HG03457 (cell line): ENCODE measurements at regions not wholly inside any gene's neighbourhood (a gene's known extent, or its start where the extent isn't known, plus 50 kb on each side); places are given as distances from the start of the nearest gene placed in this dataset.
"Not testable (repeated sequence)": the region's sequence is repeated elsewhere in the genome, so short reads cannot be mapped to it uniquely, and the experiment has no call there.

ENCODE experiments used
- ATAC-seq: cut with Tn5 transposase; IDR thresholded peaks from one replicate; pipeline ENCODE4 v1.9.1; 2021; ENCODE audit warnings: moderate number of reproducible peaks; ENCODE audit not compliant: unreplicated experiment

DNA sequence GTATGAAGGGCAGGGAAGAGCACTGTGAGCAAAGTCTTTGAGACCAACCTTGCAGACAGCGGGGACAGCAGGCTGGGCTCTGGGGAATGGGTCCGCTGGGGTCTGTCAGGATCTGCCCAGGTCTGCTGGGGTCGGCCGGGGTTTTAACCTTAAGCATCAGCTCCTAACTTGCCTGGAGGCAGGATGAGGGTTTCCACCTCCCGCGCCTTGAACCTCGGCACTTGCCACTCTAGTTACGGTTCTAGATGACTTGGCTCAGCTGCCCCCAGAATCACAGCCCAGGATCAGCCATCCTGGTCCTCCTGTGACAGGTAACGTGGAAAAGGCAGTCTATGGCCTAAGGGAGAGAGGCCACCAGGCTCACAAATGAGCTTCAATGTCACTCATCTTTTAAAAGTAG lies 50.4 kb upstream of the CACUL1 start:
- no peak for ATAC-seq

DNA sequence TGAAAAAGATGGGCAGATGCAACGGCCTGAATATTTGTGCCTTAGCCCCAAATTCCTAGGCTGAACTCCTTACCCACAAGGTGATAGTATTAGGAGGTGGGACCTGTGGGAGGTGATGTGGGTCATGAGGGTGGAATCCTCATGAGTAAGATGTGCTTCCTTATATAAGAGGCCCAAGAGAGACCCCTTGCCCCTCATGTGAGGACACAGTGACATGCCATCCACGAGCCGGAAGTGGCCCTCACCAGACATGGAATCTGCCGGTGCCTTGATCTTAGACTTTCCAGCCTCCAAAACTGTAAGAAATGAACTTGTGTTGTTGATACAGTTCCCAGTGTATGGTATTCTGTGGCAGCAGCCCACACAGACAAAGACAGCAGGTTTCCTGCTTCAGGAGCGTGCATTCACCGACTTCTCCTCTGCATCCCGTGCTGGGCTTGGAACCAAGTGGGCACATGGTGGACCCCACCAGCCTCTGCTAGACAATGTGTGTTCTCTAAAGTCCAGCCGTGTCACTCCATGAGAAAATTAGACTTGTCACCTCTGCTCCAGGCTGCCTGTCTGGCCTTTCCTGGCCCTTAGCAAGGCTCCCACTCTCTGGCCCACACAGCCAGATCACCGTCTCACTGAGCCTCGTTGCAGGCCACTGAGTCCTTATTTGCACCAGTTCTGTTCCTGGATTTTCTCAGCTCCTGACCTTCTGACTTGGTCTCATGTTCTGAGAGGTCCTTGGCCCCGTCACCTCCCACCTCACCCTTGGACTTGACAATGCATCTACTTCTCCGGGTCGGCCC lies 52.9 kb upstream of the CACUL1 start:
- no peak for ATAC-seq

DNA sequence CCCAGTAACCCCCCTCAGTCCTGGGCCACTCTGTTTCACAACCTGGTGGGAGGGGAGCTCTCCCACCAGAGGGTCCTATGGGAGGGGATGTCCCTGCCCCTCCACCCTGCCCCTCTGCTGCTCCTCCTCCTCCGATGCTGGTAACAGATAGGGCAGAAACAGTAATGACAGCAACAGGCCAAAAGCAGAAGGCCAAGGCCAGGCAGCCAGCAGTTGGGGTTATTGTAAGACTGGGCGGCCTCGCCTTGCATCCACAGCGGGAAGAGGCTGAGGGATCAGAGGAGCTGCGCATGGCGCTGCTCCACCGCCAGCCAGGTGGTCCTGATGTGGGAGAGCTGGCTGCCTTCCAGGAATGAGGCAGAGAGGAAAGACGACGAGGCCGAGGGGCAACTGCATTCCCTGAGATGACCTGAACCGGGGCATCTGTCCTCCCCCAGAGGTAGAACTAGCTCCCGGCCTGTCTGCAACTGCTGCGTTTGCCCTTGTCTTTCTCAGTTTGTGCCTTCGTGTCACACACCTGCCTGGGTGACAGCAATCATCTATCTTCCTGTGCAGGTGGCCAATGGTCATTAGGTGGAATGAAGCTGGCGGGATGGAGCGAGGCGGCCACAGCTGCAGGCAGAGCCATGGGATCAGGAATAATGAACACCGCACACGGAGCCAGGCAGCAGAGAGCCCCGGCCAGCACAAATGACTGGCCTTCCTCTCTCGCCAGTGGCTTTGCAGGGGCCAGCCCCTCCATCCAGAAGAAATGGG lies 54.0 kb upstream of the CACUL1 start:
- ATAC-seq: no peak

DNA sequence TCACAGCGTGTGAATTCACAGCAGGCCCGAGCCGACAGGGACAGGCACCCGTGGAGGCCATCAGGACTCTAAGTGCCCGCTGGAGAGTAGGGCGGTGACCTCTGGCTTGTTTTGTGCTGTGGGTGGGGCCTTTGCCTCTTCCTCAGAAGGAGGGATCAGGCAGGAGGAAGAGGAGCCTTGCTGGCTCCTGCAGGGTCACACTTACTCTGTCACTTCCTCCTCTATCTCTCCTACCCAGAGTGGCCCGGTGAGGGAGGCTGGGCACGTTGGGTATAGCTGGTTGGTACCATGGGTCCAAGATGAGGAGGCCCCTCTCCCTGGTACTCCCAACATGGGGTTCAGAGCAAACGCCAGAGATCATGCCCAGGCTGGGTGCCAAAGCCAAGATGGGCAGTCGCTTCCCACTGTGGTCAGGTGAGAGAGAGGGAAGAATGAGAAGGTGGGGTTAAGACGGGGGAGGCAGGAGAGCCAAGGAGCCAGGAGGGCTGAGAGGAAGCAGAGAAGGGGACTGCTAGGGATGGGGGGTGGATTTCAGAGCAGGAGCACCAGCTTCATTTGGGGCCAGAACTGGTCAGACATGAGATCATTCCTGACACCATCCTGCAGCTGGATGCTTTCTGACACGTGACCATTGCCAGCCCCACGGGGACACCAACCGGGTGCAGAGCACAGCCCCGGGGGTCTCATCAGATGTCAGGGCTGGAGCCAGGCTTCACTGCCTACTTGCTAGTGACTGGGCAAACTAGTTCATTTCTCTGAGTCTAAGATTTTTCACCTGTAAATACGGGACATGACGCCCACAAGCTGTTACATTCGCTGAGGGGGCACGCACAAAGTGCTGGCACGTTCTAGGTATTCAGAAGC lies 54.8 kb upstream of the CACUL1 start:
- no peak for ATAC-seq

DNA sequence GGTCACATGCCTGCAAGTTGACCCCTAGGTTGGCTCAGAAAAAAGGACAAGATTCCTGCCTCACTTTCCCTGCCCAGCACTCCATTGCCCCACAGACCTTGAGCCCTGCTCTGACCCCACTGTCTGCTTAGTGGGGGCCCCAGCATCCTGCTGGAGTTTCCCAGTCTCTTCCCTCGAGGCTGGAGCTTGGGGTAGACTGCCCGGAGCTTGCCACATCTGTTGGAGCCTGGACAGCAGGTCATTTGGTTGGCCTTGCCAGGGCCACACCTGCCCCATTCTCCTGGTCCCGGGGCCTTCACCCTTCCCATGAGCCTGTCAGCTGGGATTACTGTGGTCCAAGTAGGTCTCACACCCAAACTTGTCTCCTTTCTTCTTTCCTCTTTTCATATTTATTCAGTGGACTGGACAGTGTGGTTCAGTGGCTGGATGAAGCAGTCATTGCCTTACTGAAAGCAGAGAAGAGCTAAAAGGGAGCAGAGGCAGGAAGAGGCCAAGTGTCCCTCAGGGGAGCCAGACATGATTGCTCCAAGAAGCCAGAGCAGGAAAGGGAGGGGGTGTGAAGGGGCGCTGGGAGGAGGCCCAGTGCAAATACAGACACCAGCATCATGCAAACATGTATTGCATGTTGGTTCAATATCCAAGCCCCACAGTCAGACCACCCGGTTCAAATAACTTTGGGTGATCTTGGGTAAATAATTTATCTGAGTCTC lies 56.2 kb upstream of the CACUL1 start:
- ATAC-seq: no peak

DNA sequence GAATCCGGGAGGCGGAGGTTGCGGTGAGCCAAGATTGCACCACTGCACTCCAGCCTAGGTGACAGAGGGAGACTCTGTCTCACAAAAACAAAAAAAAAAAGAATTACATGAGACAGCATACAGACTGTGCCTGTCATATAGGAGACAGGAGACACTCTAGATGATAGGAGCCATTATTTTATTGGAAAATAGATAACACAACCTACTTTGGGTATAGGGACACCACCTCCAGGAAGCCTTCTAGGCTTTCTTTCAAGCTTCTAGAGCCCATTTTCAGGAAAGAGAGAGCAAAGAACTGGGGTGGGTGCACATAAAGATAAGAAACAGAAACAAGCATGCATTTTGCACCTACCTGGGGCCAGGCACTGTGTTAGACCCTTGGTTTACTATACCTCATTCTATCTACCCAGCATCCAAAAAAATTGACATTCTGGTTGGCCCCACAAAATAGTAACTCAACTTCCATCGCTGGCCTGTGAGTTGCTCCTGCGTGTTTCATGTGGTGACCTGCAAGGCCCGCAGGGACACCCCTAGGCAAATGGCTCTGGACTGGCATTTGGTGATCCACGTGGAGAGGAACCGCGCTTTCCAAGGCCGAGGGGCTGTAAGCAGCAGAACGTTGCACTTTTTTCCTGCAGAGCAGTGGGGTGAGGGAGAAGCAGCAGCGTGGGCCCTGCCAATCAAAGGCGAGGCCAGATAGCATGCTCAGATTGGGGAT lies 57.1 kb upstream of the CACUL1 start:
- no peak for ATAC-seq

DNA sequence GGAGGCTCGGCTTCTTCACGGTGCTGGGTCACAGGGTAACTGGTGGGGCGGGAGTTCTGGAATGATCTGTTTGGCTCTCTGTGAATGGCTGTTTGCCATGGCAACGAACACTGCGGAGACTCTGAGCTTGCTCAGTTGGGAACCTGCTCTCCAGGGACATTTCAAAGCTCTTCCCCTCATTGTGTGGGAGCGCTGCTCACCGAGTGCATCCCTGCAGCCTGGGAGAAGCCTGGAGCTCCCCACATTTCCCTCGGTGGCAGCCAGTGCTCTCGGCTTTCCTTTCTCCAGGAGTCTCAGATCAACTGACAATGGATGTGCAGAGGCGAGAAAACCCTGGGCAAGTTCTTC lies 57.6 kb upstream of the CACUL1 start:
- no peak for ATAC-seq

DNA sequence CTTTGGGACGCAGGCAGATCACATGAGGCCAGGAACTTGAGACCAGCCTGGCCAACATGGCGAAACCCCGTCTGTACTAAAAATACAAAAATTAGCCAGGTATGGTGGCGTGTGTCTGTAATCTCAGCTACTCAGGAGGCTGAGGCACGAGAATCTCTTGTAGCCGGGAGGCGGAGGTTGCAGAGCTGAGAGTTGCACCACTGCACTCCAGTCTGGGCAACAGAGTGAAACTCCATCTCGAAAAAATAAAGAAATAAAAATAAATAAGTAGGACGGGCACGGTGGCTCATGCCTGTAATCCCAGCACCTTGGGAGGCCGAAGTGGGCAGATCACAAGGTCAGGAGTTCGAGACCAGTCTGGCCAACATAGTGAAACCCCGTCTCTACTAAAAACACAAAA lies 58.2 kb upstream of the CACUL1 start:
- ATAC-seq: not testable (repeated sequence)

DNA sequence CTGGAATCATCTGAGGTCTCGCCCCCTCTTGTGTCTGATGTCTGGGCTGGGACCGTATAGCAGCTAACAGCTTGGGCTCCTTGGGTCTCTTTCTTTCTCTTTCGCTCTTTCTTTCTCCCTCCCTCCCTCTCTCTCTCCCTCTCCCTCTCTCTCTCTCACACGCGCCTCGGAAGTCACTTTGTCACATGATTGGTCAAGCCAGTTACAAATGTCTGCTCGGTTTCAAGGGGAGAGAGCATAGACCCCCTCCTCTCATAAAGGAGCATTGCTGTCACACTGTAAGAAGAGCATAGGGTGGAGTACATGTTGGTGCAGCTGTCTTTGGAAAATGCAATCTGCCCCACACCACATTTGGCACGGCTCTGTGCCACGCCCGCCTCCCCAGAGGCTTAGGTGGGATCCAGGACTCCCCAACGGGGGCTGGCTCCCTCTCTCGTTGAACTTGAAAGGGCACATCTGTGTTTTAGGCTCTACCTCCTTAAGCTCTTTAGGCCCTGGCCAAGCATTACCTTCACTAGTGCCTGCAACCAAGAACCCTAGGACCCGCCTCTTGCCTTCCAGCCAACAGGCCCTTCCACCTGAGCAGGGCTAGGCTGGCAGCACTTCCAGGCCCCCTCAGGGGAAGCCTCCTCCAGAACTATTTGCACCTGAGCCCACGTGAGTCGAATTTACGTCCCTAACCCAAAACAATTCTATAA lies 61.9 kb upstream of the CACUL1 start:
- no peak for ATAC-seq

DNA sequence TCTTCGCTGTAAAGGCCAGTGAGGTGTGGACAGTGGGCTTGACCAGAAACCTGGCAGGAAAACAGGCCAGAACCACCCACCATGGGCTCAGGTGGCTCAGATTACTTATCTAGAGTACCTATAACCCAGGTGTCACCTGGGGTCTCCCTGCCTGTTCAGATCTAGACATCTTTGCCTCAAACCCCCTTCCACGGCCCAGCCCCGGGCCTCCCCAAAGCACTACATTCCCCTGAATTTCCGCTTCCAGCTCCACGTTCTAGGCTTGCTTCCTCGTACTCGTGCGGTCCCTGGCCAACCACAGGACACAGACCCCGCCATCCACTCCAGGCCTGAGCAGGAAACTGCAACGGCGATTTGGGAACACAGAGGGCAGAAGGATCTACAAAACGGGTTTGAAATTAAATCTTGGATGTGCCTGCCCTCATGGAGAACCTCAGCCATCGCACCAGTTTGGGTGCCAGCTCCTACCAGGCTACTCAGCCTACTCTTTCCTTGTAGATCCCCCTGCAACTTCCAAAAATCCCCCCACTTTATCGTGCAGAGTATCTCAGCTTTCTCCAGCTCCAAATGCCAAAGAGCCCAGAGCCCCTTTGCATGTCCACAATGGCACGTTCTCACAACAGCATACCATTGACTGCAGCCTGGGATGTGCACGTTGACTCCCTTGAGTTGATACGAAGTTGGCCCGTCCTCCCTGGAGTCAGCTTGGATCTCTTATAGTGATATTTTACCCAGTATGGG lies 62.7 kb upstream of the CACUL1 start:
- ATAC-seq: no peak

DNA sequence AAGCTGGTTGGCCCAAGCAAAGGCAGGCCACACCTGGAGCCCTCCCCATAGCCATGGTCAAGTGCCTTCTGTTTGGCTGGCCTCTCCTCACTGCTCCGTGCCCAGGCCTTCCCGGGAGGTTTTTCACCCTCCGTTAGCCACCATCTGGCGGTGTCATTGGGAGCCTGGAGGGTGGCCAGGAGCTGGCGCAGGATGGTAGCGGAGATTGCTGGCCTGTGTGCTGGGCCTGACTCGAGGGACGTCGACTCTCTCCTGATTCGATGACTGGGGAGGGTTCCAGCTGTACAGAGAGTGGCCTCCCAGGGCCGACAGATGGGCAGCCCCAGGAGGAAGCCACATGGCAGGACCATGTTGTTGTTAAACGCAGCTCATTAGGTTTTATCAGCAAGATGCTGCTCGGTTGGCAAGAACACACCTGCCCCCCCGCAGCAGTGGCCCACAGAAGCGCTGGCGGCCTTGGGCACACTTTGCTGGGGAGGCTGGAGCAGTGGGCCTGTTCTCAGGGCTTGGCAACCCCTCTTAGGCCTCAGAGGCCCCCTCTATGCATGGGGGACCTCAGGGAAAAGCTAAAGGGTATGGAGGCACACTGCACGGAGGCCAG lies 64.0 kb upstream of the CACUL1 start:
- no peak for ATAC-seq

DNA sequence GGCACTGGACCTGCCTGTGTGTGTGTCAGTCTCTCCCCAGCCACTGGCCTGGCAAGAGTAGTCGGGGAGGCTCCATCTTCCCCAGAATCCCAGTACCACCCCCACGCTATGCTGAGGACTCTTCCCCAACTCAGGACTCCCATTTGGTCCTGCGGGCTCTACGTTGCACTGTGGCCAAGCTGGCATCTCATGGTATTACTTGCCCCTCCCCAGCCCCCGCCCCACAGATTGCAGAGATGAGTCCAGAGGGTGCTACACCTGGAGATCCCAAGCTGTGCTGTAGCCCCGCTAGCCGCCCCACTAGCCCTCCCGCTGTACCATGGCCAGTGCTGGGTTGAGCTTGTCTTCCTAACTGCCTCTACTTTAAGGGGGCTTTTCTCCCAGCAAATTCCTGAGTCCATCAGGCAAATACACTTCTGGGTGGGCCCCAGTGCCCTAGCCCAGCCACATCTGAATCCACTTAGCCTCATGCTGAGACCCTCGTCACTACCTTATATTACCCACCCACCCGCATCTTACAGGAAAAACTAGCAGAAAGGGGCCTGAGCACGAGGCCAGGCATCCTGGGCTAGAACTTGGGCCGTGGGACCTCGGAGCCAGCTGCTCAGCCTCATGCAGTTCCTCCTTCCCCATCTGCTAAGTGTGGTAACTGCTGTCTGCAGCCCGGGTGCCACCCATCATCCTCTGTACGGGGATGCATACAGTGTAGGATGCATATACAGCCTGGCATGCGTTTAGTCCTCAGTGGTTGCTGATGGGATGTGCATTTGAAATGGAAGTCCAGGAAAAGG lies 65.8 kb upstream of the CACUL1 start:
- ATAC-seq: no peak

DNA sequence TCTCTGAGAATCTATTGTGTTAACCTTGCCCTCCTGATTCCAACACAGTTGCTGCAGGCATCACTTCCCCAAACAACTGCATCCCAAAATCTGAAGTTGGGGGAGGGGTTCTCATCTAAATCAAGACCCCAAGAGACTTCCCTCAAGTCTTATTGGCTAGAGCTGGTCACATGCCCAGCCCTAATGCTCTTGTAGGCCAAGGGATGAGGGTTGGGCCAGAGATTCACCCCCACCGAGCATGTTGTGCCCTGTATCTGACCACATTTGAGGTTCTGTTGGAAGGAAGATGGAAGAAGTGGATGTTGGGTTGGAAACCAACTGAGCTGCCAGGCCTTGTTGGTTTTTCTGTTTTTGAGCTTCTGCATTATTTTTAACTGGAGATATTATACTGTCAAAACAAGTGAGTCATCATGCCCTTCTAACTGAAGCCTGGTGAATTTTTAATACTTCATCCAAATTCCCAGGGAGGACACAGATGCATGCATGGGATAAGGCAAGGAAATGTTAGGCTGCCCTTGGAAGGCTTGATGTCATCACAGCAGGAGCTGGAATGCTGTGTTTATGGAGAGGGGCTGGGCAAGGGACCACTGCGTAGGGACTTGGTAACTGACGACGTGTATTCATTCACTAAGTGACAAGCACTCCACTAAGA lies 68.6 kb upstream of the CACUL1 start:
- no peak for ATAC-seq

DNA sequence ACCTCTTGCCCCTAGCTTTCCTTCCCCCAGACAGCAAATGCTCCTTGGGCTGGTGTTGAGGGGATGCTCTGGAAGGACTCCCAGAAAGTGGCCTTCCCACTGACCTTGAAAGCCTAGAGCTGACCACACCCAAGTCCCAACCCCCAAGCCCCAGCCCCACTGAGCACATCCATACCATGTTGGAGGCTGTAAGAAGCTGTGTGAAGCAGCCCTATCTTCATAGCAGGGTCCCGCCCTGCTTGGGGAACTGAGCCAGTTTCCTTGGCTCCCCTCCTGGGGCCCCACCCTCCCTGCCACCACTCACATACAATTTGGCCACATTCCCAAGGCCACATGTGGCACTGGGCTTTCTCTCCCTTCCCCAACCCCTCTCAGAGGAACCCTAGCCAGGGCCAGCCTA lies 72.3 kb upstream of the CACUL1 start:
- no peak for ATAC-seq

DNA sequence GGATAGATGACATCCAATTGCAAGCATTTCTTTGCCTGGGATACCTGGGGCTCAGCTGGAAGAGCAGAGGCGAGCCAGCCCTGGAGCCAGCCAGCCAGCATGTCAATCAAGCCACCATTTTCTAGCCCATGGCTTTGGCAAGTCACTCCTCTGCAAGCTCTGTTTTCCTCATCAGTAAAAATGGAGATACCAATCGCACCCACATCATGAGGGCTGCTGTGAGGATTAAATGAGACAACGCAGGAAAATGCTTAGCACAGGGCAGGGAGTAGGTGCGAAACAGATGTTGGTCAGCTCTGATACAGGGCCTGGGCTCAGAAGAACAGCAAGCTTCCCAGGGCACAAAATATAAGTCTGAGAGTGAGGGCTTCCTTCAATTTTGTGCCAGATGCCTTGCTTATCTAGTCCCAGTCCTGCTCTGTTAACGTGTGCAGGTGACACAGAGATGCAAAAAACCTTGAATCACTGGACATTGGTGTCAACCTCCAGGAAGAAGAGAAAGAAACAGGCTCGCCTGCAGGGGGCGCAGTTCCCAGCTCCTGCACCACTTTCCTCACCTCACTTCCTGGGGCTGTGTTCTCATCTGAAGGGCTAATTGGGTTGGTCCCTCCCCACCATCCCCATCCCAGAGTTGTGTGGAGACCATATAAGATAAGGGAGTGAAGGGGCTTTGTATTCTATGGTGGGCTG lies 72.8 kb upstream of the CACUL1 start:
- ATAC-seq: no peak

DNA sequence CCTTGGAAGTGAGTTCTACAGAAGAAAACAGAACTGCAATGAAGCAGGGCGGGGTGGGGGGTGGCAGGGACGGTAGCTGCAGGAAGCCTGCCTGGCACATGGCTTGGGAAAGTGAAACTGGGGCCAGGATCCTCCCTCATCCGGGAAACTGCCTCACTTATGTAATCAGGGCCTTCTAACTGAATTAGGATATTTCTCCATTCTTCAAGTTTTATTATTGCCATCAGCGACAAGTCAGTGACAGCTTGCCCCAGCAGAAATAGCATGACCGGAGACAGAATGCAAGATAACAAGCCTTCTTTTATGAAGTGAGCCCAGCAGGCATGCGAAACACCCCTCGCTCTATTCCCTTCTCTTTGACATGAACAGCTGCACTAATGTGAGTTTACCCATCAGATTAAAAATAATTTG lies 77.5 kb upstream of the CACUL1 start:
- no peak for ATAC-seq

DNA sequence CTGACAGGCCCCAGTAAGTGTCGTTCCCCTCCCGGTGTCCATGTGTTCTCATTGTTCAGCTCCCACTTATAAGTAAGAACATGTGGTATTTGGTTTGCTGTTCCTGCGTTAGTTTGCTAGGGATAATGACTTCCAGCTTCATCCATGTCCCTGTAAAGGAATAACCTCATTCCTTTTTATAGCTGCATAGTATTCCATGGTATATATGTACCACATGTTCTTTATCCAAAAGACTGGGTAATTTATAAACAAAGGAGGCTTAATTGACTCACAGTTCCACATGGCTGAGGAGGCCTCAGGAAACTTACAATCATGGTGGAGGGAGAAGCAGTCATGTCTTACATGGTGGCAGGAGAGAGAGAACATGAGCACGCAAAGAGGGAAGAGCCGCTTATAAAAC lies 79.6 kb upstream of the CACUL1 start:
- ATAC-seq: not testable (repeated sequence)
